ENCODE measurements at regions not wholly inside any gene's neighbourhood (a gene's known extent, or its start where the extent isn't known, plus 50 kb on each side); places are given as distances from the start of the nearest gene placed in this dataset.

- no peaks in the 10 kb centered on the region for H3K4me1 ChIP-seq (ENCODE audit: control insufficient read depth, low read depth, low read length)
- no peak overlapping the region for H3K23ac ChIP-seq (ENCODE audit: low read length)
- H3K27me3 ChIP-seq (ENCODE audit: insufficient read depth, low read length, poor library complexity), result no peaks in the 10 kb centered on the region
- no peak overlapping the region for H3K4ac ChIP-seq (ENCODE audit: low read depth, low read length)
- H3K79me2 ChIP-seq (ENCODE audit: control insufficient read depth, insufficient read depth, low read length), result no peaks in the 10 kb centered on the region
- no peak overlapping the region for H2BK5ac ChIP-seq (ENCODE audit: low read length)
- no peak overlapping the region for H3K18ac ChIP-seq (ENCODE audit: low read length)
- no peak overlapping the region for H4K5ac ChIP-seq (ENCODE audit: low read length)
- no CpG with 5 or more reads among the region's 2 CpGs for WGBS (ENCODE audit: extremely low coverage, insufficient coverage, low lambda C conversion rate)
- H3K27ac ChIP-seq (ENCODE audit: low read depth, low read length), result no peak overlapping the region
- no peak overlapping the region for H3K56ac ChIP-seq (ENCODE audit: low read length)
- no peak overlapping the region for H3K4me3 ChIP-seq (ENCODE audit: low read length)
- no peak overlapping the region for H4K8ac ChIP-seq (ENCODE audit: low read depth, low read length)
- no peak for DNase-seq
- no peak overlapping the region for H2BK15ac ChIP-seq (replicated peaks; ENCODE audit: low read depth)
- H3K4me2 ChIP-seq (ENCODE audit: low read length), result no peak overlapping the region
- H3K36me3 ChIP-seq (ENCODE audit: control insufficient read depth, insufficient read depth, low read length), result no peaks in the 10 kb centered on the region
- no peak overlapping the region for H2BK120ac ChIP-seq (ENCODE audit: low read depth, low read length)
- H3K79me1 ChIP-seq (ENCODE audit: low read length), result no peaks in the 10 kb centered on the region
- H2AK5ac ChIP-seq (ENCODE audit: low read length), result no peak overlapping the region
- no peak overlapping the region for H3K9ac ChIP-seq (ENCODE audit: low read length)
Observed at GRCh38 chr5:68798877-68799843, 294.7 kb upstream of the SLC30A5 start.

DNA sequence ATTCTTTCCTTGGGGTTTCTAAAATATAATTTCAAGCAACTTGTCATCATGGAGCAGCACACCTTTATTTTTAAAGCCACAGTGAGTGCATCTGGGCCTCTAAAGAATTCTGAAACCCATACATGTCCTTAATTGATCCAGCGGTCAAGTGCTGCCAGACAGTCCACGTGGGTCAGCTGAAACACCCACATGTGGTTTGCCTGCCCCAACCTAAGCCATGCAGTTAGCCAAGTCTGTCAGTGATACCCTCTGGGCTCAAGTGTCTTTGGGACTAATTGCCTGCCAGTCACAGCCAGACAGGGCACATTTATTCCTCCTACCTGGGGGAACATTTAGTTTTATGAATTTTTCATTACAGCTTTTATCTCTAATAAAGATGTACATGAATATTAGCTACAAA is 291.4 kb upstream of the SLC30A5 start:
- H2BK15ac ChIP-seq (replicated peaks; ENCODE audit: low read depth), result no peak overlapping the region
- H3K4me1 ChIP-seq (ENCODE audit: control insufficient read depth, low read depth, low read length), result no peaks in the 10 kb centered on the region
- no peak overlapping the region for H2BK120ac ChIP-seq (ENCODE audit: low read depth, low read length)
- H3K27ac ChIP-seq (ENCODE audit: low read depth, low read length), result no peak overlapping the region
- H3K79me2 ChIP-seq (ENCODE audit: control insufficient read depth, insufficient read depth, low read length), result no peaks in the 10 kb centered on the region
- no peak overlapping the region for H2AK5ac ChIP-seq (ENCODE audit: low read length)
- H3K56ac ChIP-seq (ENCODE audit: low read length), result no peak overlapping the region
- H3K23ac ChIP-seq (ENCODE audit: low read length), result no peak overlapping the region
- no peak overlapping the region for H3K18ac ChIP-seq (ENCODE audit: low read length)
- no peak overlapping the region for H3K4me3 ChIP-seq (ENCODE audit: low read length)
- no peak for DNase-seq
- H3K79me1 ChIP-seq (ENCODE audit: low read length), result no peaks in the 10 kb centered on the region
- no peak overlapping the region for H4K5ac ChIP-seq (ENCODE audit: low read length)
- no peaks in the 10 kb centered on the region for H3K36me3 ChIP-seq (ENCODE audit: control insufficient read depth, insufficient read depth, low read length)
- H3K9ac ChIP-seq (ENCODE audit: low read length), result no peak overlapping the region
- no peak overlapping the region for H2BK5ac ChIP-seq (ENCODE audit: low read length)
- H4K8ac ChIP-seq (ENCODE audit: low read depth, low read length), result no peak overlapping the region
- H3K27me3 ChIP-seq (ENCODE audit: insufficient read depth, low read length, poor library complexity), result no peaks in the 10 kb centered on the region
- H3K4ac ChIP-seq (ENCODE audit: low read depth, low read length), result no peak overlapping the region
- H3K4me2 ChIP-seq (ENCODE audit: low read length), result no peak overlapping the region
- WGBS (ENCODE audit: extremely low coverage, insufficient coverage, low lambda C conversion rate), result no CpG with 5 or more reads among the region's 2 CpGs

GRCh38 chr5:68803881-68804319 is 289.9 kb upstream of the SLC30A5 start:
- Histone ChIP-seq H2AK5ac (ENCODE audit: low read length) (no peak overlapping the region), H3K4me1 (ENCODE audit: control insufficient read depth, low read depth, low read length) (no peaks in the 10 kb centered on the region), H3K23ac (ENCODE audit: low read length) (no peak overlapping the region), H3K79me2 (ENCODE audit: control insufficient read depth, insufficient read depth, low read length) (no peaks in the 10 kb centered on the region), H3K79me1 (ENCODE audit: low read length) (no peaks in the 10 kb centered on the region), H2BK15ac (replicated peaks; ENCODE audit: low read depth) (no peak overlapping the region), H3K4me2 (ENCODE audit: low read length) (no peak overlapping the region), H4K5ac (ENCODE audit: low read length) (no peak overlapping the region), H3K27ac (ENCODE audit: low read depth, low read length) (no peak overlapping the region), H2BK120ac (ENCODE audit: low read depth, low read length) (no peak overlapping the region), H3K36me3 (ENCODE audit: control insufficient read depth, insufficient read depth, low read length) (no peaks in the 10 kb centered on the region), H2BK5ac (ENCODE audit: low read length) (no peak overlapping the region), H3K18ac (ENCODE audit: low read length) (no peak overlapping the region), H3K4ac (ENCODE audit: low read depth, low read length) (no peak overlapping the region), H3K56ac (ENCODE audit: low read length) (no peak overlapping the region), H3K27me3 (ENCODE audit: insufficient read depth, low read length, poor library complexity) (no peaks in the 10 kb centered on the region), H3K4me3 (ENCODE audit: low read length) (no peak overlapping the region), H4K8ac (ENCODE audit: low read depth, low read length) (no peak overlapping the region), H3K9ac (ENCODE audit: low read length) (no peak overlapping the region)
- WGBS (ENCODE audit: extremely low coverage, insufficient coverage, low lambda C conversion rate), result no CpG with 5 or more reads among the region's 7 CpGs
- no peak for DNase-seq

GRCh38 chr5:68804343-68804742 is 289.5 kb upstream of the SLC30A5 start:
- H3K4ac ChIP-seq (ENCODE audit: low read depth, low read length), result no peak overlapping the region
- H4K5ac ChIP-seq (ENCODE audit: low read length), result no peak overlapping the region
- no peak overlapping the region for H3K23ac ChIP-seq (ENCODE audit: low read length)
- no peak overlapping the region for H2BK5ac ChIP-seq (ENCODE audit: low read length)
- no peak overlapping the region for H3K18ac ChIP-seq (ENCODE audit: low read length)
- no peaks in the 10 kb centered on the region for H3K36me3 ChIP-seq (ENCODE audit: control insufficient read depth, insufficient read depth, low read length)
- no peaks in the 10 kb centered on the region for H3K79me1 ChIP-seq (ENCODE audit: low read length)
- no peak overlapping the region for H2BK15ac ChIP-seq (replicated peaks; ENCODE audit: low read depth)
- no peak overlapping the region for H3K27ac ChIP-seq (ENCODE audit: low read depth, low read length)
- H3K56ac ChIP-seq (ENCODE audit: low read length), result no peak overlapping the region
- H3K4me1 ChIP-seq (ENCODE audit: control insufficient read depth, low read depth, low read length), result no peaks in the 10 kb centered on the region
- no peak overlapping the region for H4K8ac ChIP-seq (ENCODE audit: low read depth, low read length)
- no peaks in the 10 kb centered on the region for H3K27me3 ChIP-seq (ENCODE audit: insufficient read depth, low read length, poor library complexity)
- DNase-seq, result no peak
- no peaks in the 10 kb centered on the region for H3K79me2 ChIP-seq (ENCODE audit: control insufficient read depth, insufficient read depth, low read length)
- no CpG with 5 or more reads among the region's 3 CpGs for WGBS (ENCODE audit: extremely low coverage, insufficient coverage, low lambda C conversion rate)
- H2BK120ac ChIP-seq (ENCODE audit: low read depth, low read length), result no peak overlapping the region
- H3K9ac ChIP-seq (ENCODE audit: low read length), result no peak overlapping the region
- no peak overlapping the region for H3K4me2 ChIP-seq (ENCODE audit: low read length)
- no peak overlapping the region for H2AK5ac ChIP-seq (ENCODE audit: low read length)
- H3K4me3 ChIP-seq (ENCODE audit: low read length), result no peak overlapping the region

GRCh38 chr5:68805444-68805843 is 288.4 kb upstream of the SLC30A5 start:
- Histone ChIP-seq H2BK120ac (ENCODE audit: low read depth, low read length) (no peak overlapping the region), H3K56ac (ENCODE audit: low read length) (no peak overlapping the region), H2BK5ac (ENCODE audit: low read length) (no peak overlapping the region), H2AK5ac (ENCODE audit: low read length) (no peak overlapping the region), H3K4ac (ENCODE audit: low read depth, low read length) (no peak overlapping the region), H3K23ac (ENCODE audit: low read length) (no peak overlapping the region), H3K9ac (ENCODE audit: low read length) (no peak overlapping the region), H3K18ac (ENCODE audit: low read length) (no peak overlapping the region), H3K36me3 (ENCODE audit: control insufficient read depth, insufficient read depth, low read length) (no peaks in the 10 kb centered on the region), H3K4me3 (ENCODE audit: low read length) (no peak overlapping the region), H3K79me2 (ENCODE audit: control insufficient read depth, insufficient read depth, low read length) (no peaks in the 10 kb centered on the region), H4K5ac (ENCODE audit: low read length) (no peak overlapping the region), H3K27me3 (ENCODE audit: insufficient read depth, low read length, poor library complexity) (no peaks in the 10 kb centered on the region), H3K4me2 (ENCODE audit: low read length) (no peak overlapping the region), H3K4me1 (ENCODE audit: control insufficient read depth, low read depth, low read length) (no peaks in the 10 kb centered on the region), H2BK15ac (replicated peaks; ENCODE audit: low read depth) (no peak overlapping the region), H4K8ac (ENCODE audit: low read depth, low read length) (no peak overlapping the region), H3K27ac (ENCODE audit: low read depth, low read length) (no peak overlapping the region), H3K79me1 (ENCODE audit: low read length) (no peaks in the 10 kb centered on the region)
- no peak for DNase-seq

DNA sequence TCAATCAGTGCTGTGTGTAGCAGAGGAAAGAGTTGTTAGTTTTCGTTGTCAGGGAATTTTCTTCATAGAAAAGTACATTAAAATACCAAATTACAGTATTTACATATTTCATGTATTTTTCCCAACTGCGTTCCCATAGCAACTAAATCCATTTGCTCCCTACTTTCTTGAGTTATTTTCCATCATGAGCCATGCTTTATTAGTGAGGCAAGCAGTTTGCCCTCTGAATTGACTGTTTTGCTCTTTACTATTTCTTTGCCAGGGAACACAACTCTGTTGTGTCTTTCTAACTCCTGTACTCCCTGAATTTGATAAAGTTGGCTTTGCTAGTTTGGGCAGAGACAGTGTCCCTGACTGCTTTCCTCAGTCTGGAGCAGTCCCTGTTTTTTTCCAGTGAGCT is 276.2 kb upstream of the SLC30A5 start:
- no CpG with 5 or more reads among the region's 2 CpGs for WGBS (ENCODE audit: extremely low coverage, insufficient coverage, low lambda C conversion rate)
- no peaks in the 10 kb centered on the region for H3K79me1 ChIP-seq (ENCODE audit: low read length)

More for the DNA sequence above, 276.2 kb upstream of the SLC30A5 start:
- no peak overlapping the region for H4K8ac ChIP-seq (ENCODE audit: low read depth, low read length)
- H3K4me3 ChIP-seq (ENCODE audit: low read length), result no peak overlapping the region
- H3K18ac ChIP-seq (ENCODE audit: low read length), result no peak overlapping the region
- no peak overlapping the region for H2BK120ac ChIP-seq (ENCODE audit: low read depth, low read length)
- no peak overlapping the region for H2BK15ac ChIP-seq (replicated peaks; ENCODE audit: low read depth)
- no peaks in the 10 kb centered on the region for H3K27me3 ChIP-seq (ENCODE audit: insufficient read depth, low read length, poor library complexity)
- H3K27ac ChIP-seq (ENCODE audit: low read depth, low read length), result no peak overlapping the region
- H2AK5ac ChIP-seq (ENCODE audit: low read length), result no peak overlapping the region
- peaks cover 3% of the 10 kb centered on the region for H3K4me1 ChIP-seq (ENCODE audit: control insufficient read depth, low read depth, low read length)
- H2BK5ac ChIP-seq (ENCODE audit: low read length), result no peak overlapping the region
- H3K56ac ChIP-seq (ENCODE audit: low read length), result peak overlapping the region; percentile 17
- no peak overlapping the region for H3K4ac ChIP-seq (ENCODE audit: low read depth, low read length)
- H3K23ac ChIP-seq (ENCODE audit: low read length), result no peak overlapping the region
- no peak overlapping the region for H3K9ac ChIP-seq (ENCODE audit: low read length)
- DNase-seq, result no peak
- no peak overlapping the region for H3K4me2 ChIP-seq (ENCODE audit: low read length)
- H3K36me3 ChIP-seq (ENCODE audit: control insufficient read depth, insufficient read depth, low read length), result no peaks in the 10 kb centered on the region
- H3K79me2 ChIP-seq (ENCODE audit: control insufficient read depth, insufficient read depth, low read length), result no peaks in the 10 kb centered on the region
- no peak overlapping the region for H4K5ac ChIP-seq (ENCODE audit: low read length)

Measured in mesendoderm (in vitro differentiated cells).